ENCODE measurements at regions not wholly inside any gene's neighbourhood (a gene's known extent, or its start where the extent isn't known, plus 50 kb on each side); places are given as distances from the start of the nearest gene placed in this dataset.

DNA sequence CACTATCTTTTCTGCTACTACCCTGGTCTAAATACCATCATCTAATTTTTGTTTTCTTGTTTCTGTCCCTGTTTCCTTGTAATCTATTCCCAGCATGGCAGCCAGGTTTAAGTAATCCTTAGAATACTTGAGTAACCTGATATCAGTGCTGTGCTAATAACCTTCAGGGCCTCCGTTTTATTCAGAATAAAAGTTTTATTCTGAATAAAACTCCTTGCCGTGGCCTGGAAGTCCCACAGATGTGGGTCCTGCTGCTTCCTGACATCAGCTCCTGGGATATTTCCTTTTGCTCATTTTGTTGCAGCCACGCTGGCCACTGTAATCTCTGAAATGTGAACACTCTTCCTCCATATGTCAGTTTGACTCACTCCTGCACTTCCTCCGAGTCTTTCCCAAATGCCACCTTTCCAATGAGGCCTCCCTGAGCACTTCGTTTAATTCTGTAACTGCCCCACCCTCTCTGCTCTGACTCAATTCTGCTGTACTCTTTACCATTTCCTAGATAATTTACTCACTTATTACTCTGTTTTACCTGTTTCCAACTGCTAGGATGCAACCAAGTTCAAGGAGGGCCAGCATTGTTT, 114.0 kb upstream of the FOXA2 start (continued):
- TF ChIP-seq, protein P1, sequence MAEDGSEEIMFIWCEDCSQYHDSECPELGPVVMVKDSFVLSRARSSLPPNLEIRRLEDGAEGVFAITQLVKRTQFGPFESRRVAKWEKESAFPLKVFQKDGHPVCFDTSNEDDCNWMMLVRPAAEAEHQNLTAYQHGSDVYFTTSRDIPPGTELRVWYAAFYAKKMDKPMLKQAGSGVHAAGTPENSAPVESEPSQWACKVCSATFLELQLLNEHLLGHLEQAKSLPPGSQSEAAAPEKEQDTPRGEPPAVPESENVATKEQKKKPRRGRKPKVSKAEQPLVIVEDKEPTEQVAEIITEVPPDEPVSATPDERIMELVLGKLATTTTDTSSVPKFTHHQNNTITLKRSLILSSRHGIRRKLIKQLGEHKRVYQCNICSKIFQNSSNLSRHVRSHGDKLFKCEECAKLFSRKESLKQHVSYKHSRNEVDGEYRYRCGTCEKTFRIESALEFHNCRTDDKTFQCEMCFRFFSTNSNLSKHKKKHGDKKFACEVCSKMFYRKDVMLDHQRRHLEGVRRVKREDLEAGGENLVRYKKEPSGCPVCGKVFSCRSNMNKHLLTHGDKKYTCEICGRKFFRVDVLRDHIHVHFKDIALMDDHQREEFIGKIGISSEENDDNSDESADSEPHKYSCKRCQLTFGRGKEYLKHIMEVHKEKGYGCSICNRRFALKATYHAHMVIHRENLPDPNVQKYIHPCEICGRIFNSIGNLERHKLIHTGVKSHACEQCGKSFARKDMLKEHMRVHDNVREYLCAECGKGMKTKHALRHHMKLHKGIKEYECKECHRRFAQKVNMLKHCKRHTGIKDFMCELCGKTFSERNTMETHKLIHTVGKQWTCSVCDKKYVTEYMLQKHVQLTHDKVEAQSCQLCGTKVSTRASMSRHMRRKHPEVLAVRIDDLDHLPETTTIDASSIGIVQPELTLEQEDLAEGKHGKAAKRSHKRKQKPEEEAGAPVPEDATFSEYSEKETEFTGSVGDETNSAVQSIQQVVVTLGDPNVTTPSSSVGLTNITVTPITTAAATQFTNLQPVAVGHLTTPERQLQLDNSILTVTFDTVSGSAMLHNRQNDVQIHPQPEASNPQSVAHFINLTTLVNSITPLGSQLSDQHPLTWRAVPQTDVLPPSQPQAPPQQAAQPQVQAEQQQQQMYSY (CRISPR knock-in tag; IDR thresholded peaks at IDR 0.05): no peak
- TF ChIP-seq ATF7 (IDR thresholded peaks at IDR 0.05; ENCODE audit: low read depth) (no peak), ZZZ3 (IDR thresholded peaks at IDR 0.05; ENCODE audit: control insufficient read depth, insufficient read length, low read depth) (no peak), RCOR1 (conservative IDR thresholded peaks at IDR 0.05; ENCODE audit: low read depth, low read length) (no peak), PAX8 (IDR thresholded peaks at IDR 0.05) (no peak), ZBED1 (IDR thresholded peaks at IDR 0.05; ENCODE audit: borderline replicate concordance) (no peak), RFX5 (IDR thresholded peaks at IDR 0.05; ENCODE audit: low read depth, low read length) (no peak)

DNA sequence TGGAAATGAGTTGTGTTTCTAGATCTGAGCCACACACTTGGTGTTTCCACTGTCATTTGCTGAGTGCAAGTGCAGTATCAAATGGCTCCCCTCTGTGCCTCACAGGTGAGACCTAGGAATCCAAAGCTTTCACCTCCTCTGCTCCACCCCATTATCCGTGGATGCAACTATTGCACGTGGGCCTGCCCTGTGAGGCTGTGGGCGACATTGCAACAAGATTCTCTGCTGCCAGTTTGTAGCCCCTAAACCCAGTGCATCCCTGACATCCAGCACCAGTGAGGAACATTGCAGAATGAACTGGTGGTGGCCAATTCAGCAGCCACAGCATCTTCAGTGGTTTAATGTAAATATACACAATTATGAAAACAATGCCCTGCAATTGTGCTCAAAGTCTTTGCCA, 115.0 kb upstream of the FOXA2 start:
- intact Hi-C loops (cut with micrococcal nuclease; ENCODE audit: unreplicated experiment): loop anchor here (10.0 kb wide), 1 partner anchor 905 kb away; the partner anchor contains the start of gene CST9
- no peaks in the 10 kb centered on the region for H3K4me1 ChIP-seq (ENCODE audit: control insufficient read depth, insufficient read depth, low read length)
- WGBS (ENCODE audit: insufficient coverage, insufficient replicate concordance, low lambda C conversion rate, missing lambda C conversion rate): 0% methylated on average over 3 of the region's 3 CpGs
- ChIA-PET RAD21 (ENCODE audit: unreplicated experiment) (no interaction called here), CTCF (interaction anchor here (1.4 to 5.1 kb wide), 2 partner anchors 8 to 535 kb away, joined by 4 to 41 read pairs; no protein-coding TSS in a partner anchor), SMC1A (ENCODE audit: uncharacterized antibody, unreplicated experiment) (no interaction called here), POLR2A (no interaction called here)
- no peaks in the 10 kb centered on the region for H3K79me2 ChIP-seq (ENCODE audit: control insufficient read depth, insufficient read depth, low read length)
- H3K4me3 ChIP-seq: no peak overlapping the region
- BruUV-seq (replicated peaks): no TSS peak
- H2AFZ ChIP-seq (ENCODE audit: control insufficient read depth, low read depth, low read length): no peak overlapping the region
- no peaks in the 10 kb centered on the region for H4K20me1 ChIP-seq (ENCODE audit: control insufficient read depth, insufficient read depth)
- FAIRE-seq (no peak), DNase-seq (ENCODE audit: low read depth, low spot score) (no peak), ATAC-seq (no peak)
- no peaks in the 10 kb centered on the region for H3K27me3 ChIP-seq (replicated peaks in 1 of 2; ENCODE audit: control insufficient read depth in 2 of 2, insufficient read depth in 2 of 2, low read length in 1 of 2)
- H3K9ac ChIP-seq (ENCODE audit: control insufficient read depth, insufficient read depth, low read length): no peak overlapping the region
- H3K9me3 ChIP-seq (replicated peaks; ENCODE audit: control insufficient read depth, insufficient read depth, low read length): no peaks in the 10 kb centered on the region
- H3K36me3 ChIP-seq (ENCODE audit: control insufficient read depth in 2 of 2, insufficient read depth in 2 of 2, low read length in 1 of 2): no peaks in the 10 kb centered on the region
- no peak overlapping the region for H3K4me2 ChIP-seq (ENCODE audit: control insufficient read depth, insufficient read depth)
- in situ Hi-C loops (cut with MboI): loop anchor here (10.0 kb wide), 1 partner anchor 545 kb away; no protein-coding TSS in a partner anchor
- no peak overlapping the region for H3K27ac ChIP-seq (ENCODE audit: control insufficient read depth, insufficient read depth)
- TF ChIP-seq NFYA (IDR thresholded peaks at IDR 0.05; ENCODE audit: borderline replicate concordance, low read depth, low read length): no peak
- no peak for TF ChIP-seq CHD2 (IDR thresholded peaks at IDR 0.05; ENCODE audit: borderline replicate concordance, low read depth, low read length)
- no peak for TF ChIP-seq POLR2AphosphoS5 (IDR thresholded peaks at IDR 0.05; ENCODE audit: low read length)
- no peak for TF ChIP-seq CREM (IDR thresholded peaks at IDR 0.05; ENCODE audit: low read depth)
- TF ChIP-seq RELA (IDR thresholded peaks at IDR 0.05; ENCODE audit: borderline replicate concordance, partially characterized antibody): no peak
- TF ChIP-seq, protein P2, sequence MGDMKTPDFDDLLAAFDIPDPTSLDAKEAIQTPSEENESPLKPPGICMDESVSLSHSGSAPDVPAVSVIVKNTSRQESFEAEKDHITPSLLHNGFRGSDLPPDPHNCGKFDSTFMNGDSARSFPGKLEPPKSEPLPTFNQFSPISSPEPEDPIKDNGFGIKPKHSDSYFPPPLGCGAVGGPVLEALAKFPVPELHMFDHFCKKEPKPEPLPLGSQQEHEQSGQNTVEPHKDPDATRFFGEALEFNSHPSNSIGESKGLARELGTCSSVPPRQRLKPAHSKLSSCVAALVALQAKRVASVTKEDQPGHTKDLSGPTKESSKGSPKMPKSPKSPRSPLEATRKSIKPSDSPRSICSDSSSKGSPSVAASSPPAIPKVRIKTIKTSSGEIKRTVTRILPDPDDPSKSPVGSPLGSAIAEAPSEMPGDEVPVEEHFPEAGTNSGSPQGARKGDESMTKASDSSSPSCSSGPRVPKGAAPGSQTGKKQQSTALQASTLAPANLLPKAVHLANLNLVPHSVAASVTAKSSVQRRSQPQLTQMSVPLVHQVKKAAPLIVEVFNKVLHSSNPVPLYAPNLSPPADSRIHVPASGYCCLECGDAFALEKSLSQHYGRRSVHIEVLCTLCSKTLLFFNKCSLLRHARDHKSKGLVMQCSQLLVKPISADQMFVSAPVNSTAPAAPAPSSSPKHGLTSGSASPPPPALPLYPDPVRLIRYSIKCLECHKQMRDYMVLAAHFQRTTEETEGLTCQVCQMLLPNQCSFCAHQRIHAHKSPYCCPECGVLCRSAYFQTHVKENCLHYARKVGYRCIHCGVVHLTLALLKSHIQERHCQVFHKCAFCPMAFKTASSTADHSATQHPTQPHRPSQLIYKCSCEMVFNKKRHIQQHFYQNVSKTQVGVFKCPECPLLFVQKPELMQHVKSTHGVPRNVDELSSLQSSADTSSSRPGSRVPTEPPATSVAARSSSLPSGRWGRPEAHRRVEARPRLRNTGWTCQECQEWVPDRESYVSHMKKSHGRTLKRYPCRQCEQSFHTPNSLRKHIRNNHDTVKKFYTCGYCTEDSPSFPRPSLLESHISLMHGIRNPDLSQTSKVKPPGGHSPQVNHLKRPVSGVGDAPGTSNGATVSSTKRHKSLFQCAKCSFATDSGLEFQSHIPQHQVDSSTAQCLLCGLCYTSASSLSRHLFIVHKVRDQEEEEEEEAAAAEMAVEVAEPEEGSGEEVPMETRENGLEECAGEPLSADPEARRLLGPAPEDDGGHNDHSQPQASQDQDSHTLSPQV (IDR thresholded peaks at IDR 0.05): no peak
- TF ChIP-seq, protein P3, sequence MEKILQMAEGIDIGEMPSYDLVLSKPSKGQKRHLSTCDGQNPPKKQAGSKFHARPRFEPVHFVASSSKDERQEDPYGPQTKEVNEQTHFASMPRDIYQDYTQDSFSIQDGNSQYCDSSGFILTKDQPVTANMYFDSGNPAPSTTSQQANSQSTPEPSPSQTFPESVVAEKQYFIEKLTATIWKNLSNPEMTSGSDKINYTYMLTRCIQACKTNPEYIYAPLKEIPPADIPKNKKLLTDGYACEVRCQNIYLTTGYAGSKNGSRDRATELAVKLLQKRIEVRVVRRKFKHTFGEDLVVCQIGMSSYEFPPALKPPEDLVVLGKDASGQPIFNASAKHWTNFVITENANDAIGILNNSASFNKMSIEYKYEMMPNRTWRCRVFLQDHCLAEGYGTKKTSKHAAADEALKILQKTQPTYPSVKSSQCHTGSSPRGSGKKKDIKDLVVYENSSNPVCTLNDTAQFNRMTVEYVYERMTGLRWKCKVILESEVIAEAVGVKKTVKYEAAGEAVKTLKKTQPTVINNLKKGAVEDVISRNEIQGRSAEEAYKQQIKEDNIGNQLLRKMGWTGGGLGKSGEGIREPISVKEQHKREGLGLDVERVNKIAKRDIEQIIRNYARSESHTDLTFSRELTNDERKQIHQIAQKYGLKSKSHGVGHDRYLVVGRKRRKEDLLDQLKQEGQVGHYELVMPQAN (conservative IDR thresholded peaks at IDR 0.05): no peak
- TF ChIP-seq ZNF24 (IDR thresholded peaks at IDR 0.05): no peak

Data from GM12878 (cell line).